ENCODE measurements at regions not wholly inside any gene's neighbourhood (a gene's known extent, or its start where the extent isn't known, plus 50 kb on each side); places are given as distances from the start of the nearest gene placed in this dataset.

DNA sequence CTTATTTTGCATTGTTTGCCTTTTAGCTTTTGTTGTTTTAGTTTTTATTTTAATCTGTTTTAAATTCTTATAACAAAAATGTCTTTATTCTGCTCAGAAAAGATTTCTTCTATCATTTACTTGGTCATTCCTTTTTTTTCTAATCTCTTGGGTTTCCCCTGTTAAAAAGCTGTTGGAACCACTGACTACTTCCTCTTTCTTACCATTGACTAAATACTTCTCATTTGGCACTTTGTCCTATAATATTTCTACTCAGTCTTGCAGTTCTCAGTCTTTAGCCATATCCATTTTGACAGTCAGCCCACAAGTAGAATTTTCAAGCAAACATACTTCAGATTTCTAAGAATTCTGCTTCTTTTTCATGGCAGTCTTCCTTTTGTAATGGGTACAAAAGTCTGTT lies 567.2 kb downstream of the SATB2 start:
- DNase-seq = no peak
- no peaks in the 10 kb centered on the region for H3K36me3 ChIP-seq
- intact Hi-C loops (cut with DNase I) = no loop called here
- TF ChIP-seq, protein P1, sequence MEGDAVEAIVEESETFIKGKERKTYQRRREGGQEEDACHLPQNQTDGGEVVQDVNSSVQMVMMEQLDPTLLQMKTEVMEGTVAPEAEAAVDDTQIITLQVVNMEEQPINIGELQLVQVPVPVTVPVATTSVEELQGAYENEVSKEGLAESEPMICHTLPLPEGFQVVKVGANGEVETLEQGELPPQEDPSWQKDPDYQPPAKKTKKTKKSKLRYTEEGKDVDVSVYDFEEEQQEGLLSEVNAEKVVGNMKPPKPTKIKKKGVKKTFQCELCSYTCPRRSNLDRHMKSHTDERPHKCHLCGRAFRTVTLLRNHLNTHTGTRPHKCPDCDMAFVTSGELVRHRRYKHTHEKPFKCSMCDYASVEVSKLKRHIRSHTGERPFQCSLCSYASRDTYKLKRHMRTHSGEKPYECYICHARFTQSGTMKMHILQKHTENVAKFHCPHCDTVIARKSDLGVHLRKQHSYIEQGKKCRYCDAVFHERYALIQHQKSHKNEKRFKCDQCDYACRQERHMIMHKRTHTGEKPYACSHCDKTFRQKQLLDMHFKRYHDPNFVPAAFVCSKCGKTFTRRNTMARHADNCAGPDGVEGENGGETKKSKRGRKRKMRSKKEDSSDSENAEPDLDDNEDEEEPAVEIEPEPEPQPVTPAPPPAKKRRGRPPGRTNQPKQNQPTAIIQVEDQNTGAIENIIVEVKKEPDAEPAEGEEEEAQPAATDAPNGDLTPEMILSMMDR (IDR thresholded peaks at IDR 0.05) = no peak
- TF ChIP-seq POLR2A (IDR thresholded peaks at IDR 0.05) = no peak
- TF ChIP-seq POLR2AphosphoS5 (IDR thresholded peaks at IDR 0.05) = no peak
- TF ChIP-seq EP300 (IDR thresholded peaks at IDR 0.05) = no peak
- no peak overlapping the region for H3K27ac ChIP-seq
- no peak overlapping the region for H3K4me3 ChIP-seq
- H3K9me3 ChIP-seq = no peaks in the 10 kb centered on the region
- H3K27me3 ChIP-seq = no peaks in the 10 kb centered on the region
- H3K4me1 ChIP-seq = no peaks in the 10 kb centered on the region

DNA sequence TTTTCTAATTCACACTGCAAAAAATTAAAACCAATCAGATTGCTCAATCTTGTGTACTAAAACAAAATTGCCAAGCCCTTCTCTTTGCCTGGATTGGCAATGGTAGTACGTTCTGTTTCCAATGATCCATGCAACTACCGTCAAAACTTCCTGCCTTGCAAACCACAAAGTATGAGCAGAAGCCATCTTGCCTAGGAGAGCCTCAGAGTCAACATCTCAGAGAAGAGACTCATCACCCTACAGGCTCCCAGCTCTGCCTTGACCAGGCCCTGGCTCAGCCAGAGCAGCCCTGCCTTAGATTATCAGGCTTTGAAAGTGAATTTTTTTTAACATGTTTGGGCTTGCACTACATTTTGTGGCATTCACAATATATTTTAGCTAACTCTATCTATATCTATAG lies 574.1 kb downstream of the SATB2 start:
- Histone ChIP-seq H3K9me3 (no peaks in the 10 kb centered on the region), H3K4me1 (no peaks in the 10 kb centered on the region), H3K36me3 (no peaks in the 10 kb centered on the region), H3K27ac (no peak overlapping the region), H3K4me3 (no peak overlapping the region), H3K27me3 (no peaks in the 10 kb centered on the region)
- TF ChIP-seq POLR2AphosphoS5 (IDR thresholded peaks at IDR 0.05) (no peak), EP300 (IDR thresholded peaks at IDR 0.05) (no peak), POLR2A (IDR thresholded peaks at IDR 0.05) (no peak)
- TF ChIP-seq, protein P1 (IDR thresholded peaks at IDR 0.05) = no peak
- DNase-seq = no peak
- WGBS, 2 donors = 40 to 43% methylated on average over 2 of the region's 2 CpGs
- intact Hi-C loops (cut with DNase I) = no loop called here

DNA sequence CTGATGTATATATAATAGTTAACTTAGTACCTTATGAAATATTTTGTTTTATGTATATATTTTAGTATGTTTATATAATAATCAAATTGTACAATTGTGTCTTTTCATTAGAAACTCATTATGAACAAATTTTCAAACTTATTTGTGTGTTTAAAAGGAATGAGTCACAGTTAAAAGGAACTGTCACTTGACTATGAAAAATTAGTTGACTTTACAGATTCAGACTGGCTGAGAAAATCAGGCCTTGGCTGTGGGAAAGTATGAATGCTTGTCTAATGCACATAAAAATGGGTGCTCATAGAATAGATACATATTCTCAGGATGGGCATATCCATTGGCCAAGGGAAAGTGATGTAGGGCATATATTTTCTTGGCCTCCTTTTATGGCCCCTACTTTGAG lies 576.8 kb downstream of the SATB2 start:
- Histone ChIP-seq H3K36me3 (no peaks in the 10 kb centered on the region), H3K9me3 (no peaks in the 10 kb centered on the region), H3K4me1 (no peaks in the 10 kb centered on the region), H3K27ac (no peak overlapping the region), H3K4me3 (no peak overlapping the region), H3K27me3 (no peaks in the 10 kb centered on the region)
- TF ChIP-seq POLR2A (IDR thresholded peaks at IDR 0.05) (no peak), EP300 (IDR thresholded peaks at IDR 0.05) (no peak), POLR2AphosphoS5 (IDR thresholded peaks at IDR 0.05) (no peak)
- TF ChIP-seq, protein P1 (IDR thresholded peaks at IDR 0.05) = no peak
- no peak for DNase-seq
- intact Hi-C loops (cut with DNase I) = no loop called here

DNA sequence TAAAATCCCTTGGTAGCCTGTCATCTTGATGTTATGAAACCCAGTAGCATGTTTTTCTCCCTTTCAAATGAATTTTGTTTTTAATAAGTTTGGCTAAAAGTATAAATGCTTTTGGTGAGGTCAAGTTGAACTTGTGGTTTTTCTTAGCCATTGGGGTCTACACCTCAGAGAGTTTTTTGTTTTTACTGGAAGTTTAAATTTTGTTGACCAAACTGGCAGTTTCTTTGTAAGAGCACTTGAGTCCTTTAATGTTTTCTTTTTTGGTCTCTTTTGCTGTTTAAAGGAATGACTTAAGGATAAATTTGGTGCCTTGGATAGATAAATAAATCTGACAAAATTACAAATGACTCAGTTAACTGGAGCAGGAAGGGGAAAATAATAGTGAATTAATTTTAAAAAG lies 577.3 kb downstream of the SATB2 start:
- H3K27ac ChIP-seq = no peak overlapping the region
- no peak for DNase-seq
- H3K36me3 ChIP-seq = no peaks in the 10 kb centered on the region
- H3K4me1 ChIP-seq = no peaks in the 10 kb centered on the region
- TF ChIP-seq EP300 (IDR thresholded peaks at IDR 0.05) = no peak
- TF ChIP-seq, protein P1 (IDR thresholded peaks at IDR 0.05) = no peak
- TF ChIP-seq POLR2AphosphoS5 (IDR thresholded peaks at IDR 0.05) = no peak
- TF ChIP-seq POLR2A (IDR thresholded peaks at IDR 0.05) = no peak
- no peaks in the 10 kb centered on the region for H3K27me3 ChIP-seq
- no peak overlapping the region for H3K4me3 ChIP-seq
- no peaks in the 10 kb centered on the region for H3K9me3 ChIP-seq
- intact Hi-C loops (cut with DNase I) = no loop called here

DNA sequence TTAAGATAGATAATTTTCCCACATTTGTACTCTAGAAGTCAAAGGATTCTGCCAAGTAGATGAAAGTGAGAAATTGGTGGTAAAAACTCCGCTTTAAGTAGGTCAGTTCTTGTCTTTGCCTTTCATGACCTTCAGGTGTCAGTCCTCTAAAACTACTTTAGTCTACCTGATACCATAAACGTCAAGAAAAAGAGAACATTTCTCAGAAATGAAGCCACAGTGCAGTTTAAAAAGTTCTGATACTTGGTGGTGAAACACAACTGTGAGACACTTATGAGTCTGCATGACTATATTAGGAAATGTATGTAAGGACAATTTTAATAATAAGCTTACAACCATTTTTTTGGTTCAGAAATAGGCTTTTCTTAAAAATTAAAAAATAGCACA lies 583.3 kb downstream of the SATB2 start:
- Histone ChIP-seq H3K4me1 (no peaks in the 10 kb centered on the region), H3K9me3 (no peaks in the 10 kb centered on the region), H3K27ac (no peak overlapping the region), H3K4me3 (no peak overlapping the region), H3K36me3 (no peaks in the 10 kb centered on the region), H3K27me3 (no peaks in the 10 kb centered on the region)
- WGBS, 2 donors = 83 to 88% methylated on average over 2 of the region's 2 CpGs
- DNase-seq = no peak
- intact Hi-C loops (cut with DNase I) = no loop called here
- TF ChIP-seq EP300 (IDR thresholded peaks at IDR 0.05) = no peak
- no peak for TF ChIP-seq POLR2AphosphoS5 (IDR thresholded peaks at IDR 0.05)
- no peak for TF ChIP-seq POLR2A (IDR thresholded peaks at IDR 0.05)
- TF ChIP-seq, protein P1 (IDR thresholded peaks at IDR 0.05) = no peak

All from sigmoid colon (tissue), 6 donors.